NCI-H1436 treated with DMSO at 0.1 percent for 48 hours (cell line): ENCODE measurements at regions not wholly inside any gene's neighbourhood (a gene's known extent, or its start where the extent isn't known, plus 50 kb on each side); places are given as distances from the start of the nearest gene placed in this dataset.

Experiments
- DNase-seq: peaks from one replicate; lab custom pipeline; 2025; lab: John Stamatoyannopoulos, UW

DNA sequence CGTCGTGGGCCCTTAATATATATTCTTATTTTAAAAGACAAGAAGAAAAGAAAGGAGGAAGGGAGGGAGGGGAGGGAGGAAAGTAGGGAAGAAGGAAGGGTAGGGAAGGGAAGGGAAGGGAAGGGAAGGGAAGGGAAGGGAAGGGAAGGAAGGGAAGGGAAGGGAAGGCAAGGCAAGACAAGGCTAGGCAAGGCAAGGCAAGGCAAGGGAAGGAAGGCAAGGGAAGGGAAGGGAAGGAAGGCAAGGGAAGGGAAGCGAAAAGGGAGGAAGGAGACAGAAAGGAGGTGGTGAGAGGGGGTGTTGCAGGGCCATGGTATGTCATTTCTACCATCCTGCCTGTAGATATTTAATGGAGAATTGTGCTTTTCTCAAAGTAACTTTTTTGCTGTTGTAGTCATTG lies 83.9 kb upstream of the BTBD3 start:
- DNase-seq: no peak

DNA sequence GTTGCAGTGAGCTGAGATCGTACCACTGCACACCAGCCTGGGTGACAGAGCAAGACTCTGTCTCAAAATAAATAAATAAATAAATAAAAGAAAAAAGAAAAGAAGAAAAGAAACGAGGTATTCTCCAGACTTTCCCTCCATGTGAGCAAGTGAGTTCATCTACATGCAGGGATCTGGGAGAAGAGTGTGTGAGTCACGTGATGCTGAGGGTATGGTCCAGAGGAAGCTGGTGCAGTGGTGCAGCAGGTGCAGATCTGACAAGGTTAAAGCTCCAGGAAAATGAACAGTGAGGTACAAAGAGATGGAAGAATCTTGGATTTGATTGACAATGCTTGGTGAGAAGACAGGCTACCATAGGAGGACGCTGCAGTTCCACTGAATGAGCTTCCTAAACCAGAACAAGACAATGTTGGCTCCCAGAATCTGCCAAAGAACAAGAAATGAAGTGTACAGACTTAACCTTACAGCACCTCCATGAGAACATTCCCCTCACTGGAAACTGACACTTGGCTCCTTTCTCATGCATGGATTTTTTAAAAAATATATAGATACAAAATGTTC lies 79.5 kb upstream of the BTBD3 start:
- DNase-seq: no peak

GRCh38 chr20:11841972-11842461 lies 75.7 kb upstream of the BTBD3 start:
- no peak for DNase-seq

DNA sequence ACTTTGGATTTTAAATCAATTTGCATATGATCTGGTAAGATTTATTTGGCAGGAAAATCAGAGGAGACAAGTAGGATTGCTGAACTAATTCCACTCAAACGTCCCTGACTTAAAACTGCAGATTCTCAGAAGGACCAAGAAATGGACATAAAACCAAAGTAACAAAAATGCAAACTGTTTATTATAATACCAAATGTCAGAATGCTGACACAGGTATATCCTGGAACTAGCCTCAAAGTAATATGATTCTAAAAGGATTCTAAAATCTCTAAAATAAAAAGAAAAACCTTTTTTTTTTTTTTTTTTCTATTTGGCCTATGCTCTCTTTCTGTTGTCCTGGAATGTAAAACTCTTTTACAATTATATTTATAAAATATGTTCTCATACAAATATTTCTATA lies 74.4 kb upstream of the BTBD3 start:
- DNase-seq: no peak

DNA sequence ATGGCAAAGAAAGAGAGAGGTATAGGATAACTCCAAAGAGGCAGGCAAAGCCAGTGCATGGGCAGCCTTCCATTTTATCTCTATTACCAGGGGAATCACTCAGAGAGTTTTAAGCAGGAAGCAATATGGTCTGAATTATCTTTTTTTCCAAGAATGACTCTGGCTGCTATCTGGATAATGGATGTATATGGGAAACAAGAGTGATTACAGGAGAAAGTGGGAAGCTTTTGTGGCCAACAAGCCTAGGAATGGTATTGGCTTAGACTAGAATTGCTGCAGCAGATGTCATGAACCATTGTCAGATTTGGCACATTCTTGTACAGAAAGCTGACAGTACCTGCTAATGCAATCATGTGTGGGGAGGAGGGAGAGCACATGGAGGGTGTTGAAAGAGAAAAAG lies 73.0 kb upstream of the BTBD3 start:
- DNase-seq: no peak

DNA sequence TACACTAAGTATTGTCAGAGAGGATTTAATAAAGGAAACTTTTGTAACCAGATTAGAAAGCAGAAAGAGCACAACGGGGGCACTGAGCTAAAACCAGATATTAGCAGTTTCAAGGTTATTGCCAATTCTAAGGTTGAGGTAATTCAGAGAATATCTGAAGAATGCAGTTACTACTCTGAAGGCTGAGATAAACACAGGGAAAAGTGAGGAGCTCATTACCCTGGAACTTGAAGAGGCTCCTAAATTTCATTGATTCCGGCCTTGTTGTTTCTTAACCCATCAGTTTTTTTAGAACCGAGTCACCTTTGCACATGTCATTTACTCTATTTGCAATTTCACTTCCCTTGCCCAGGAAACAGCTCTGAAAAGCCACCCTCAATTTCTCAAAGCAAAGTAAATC lies 72.4 kb upstream of the BTBD3 start:
- no peak for DNase-seq

DNA sequence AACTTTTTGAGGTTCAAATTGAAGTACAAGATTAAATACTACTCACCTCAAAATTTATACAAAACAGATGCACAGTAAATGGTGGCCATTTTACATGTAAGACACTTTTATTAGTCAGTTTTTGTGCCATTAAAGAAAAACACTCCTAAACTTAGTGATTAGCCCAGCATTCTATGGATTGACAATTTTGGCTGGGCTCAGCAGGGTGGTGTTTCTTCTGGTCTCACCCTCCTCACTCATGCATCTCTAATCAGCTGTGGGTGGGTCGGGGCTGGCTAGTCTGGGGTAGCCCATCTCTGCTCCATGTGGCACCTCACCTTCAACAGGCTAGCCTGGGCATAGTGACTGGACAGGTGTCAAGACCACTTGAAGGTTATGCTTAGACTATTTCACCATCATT lies 71.6 kb upstream of the BTBD3 start:
- no peak for DNase-seq

GRCh38 chr20:11847827-11848226 lies 69.9 kb upstream of the BTBD3 start:
- no peak for DNase-seq

DNA sequence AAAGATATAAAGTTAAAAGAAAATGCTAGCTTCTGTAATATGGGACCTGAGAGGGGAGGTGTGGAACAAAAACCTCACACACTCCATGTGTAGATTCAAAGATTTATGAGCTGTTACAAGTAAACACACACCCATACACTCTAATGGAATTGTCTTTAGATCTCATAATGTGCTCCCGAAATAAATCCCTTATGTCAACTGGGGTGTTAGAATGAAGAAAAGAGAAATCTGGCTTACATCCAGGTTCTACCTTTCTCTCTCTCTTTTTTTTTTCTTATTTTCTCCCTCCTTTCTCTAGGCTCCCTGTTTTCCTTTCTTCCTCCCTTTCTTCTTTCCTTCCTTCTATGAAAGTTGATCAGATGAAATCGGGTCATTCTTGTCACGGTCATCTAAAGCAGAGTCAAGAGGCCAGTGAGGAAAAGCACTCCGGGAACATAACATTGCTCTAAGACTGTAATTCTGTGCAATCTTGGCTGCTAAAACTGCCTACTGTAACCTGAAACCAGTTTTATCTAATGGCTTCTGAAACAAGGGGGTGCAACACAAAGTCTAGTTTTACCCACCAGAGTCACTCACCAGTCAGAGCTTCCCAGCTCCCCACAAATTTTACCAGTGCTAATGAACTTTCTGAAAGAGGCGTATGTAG lies 68.3 kb upstream of the BTBD3 start:
- peak; percentile 31 for DNase-seq

- DNase-seq: no peak
Measured at GRCh38 chr20:11849976-11850670, 67.6 kb upstream of the BTBD3 start.

DNA sequence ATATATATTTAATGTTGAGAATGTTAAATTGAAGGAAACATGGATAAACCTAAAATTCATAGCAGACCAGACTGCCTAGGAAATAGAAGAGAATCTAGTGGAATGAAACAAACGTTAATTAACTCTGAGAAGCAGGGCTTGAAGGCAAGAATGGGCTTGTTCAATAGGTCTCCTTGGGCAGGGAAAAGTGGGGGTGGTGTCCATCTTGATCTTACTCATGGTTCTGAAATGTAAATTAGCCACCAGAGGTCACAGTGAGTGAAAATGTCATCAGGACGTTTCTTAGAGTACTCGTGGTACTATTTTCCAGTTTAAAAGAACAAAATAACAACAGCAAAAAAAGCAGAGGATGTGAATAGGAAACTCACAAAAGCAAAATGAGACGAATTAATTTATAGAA lies 66.8 kb upstream of the BTBD3 start:
- no peak for DNase-seq

- no peak for DNase-seq
Measured at GRCh38 chr20:11851646-11852045, 66.0 kb upstream of the BTBD3 start.

DNA sequence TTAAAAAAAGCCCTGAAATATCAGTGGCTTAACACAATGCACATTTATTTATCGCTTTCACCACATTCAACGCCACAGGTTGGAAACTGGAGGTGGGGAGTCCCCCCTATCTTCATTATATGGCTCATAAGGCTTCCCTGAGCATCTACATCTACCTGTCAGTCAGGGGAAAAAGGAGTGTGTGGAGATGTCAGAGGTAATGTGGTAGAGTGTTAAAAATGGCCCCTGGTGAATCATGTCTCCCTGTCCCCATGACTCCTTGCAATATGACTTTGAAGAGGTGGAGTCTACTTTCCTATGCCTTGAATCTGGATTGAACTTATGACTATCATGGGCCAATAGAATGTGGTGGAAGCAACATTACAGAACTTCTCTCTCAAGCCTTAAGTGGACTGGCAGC lies 65.5 kb upstream of the BTBD3 start:
- DNase-seq: no peak

DNA sequence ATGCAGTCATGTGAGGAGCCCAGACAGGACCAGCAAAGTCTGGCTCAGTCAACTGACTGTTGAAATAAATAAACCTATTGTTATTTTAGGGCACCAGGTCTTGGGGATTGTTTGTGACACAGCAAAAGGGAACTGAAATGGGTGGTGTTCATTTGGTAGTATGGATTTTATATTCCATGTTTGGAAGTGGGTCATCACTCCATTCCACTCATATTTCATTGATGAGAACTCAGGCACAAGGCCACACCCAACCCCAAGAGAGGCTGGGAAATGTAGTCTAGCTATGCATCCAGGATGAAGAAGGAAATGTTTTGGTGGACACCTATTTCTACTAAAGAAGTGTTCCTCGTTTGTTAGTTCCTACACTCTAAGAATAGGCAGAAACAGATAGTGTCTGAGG lies 64.9 kb upstream of the BTBD3 start:
- no peak for DNase-seq

- no peak for DNase-seq
Measured at GRCh38 chr20:11853359-11853758, 64.3 kb upstream of the BTBD3 start.

DNA sequence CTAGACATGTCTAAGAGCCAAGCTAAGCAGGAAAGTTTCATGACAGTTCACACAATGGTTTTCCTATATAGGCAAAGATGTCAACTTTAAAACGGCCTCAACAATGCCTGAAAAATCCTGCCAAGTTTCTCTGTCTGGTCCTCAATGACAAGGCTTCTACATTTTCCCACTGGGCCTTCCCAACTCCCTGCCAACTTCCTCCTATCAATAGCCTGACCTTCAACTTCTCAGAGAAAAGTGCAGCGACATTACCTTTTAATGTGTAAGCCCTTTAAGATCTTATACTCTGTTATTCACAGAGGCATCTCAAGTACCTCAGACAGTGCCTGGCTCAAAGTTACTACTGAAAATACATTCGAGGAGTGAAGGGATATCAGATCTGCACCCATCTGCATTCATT lies 56.2 kb upstream of the BTBD3 start:
- no peak for DNase-seq

GRCh38 chr20:11867291-11867919 lies 50.3 kb upstream of the BTBD3 start:
- no peak for DNase-seq
